ENCODE measurements at regions not wholly inside any gene's neighbourhood (a gene's known extent, or its start where the extent isn't known, plus 50 kb on each side); places are given as distances from the start of the nearest gene placed in this dataset.

- no peak for DNase-seq (ENCODE audit: low spot score)
Measured at GRCh38 chr5:116856271-116856670, 281.6 kb upstream of the SEMA6A start.

GRCh38 chr5:116853992-116854391, 279.4 kb upstream of the SEMA6A start:
- no peak for DNase-seq (ENCODE audit: low spot score)

- DNase-seq (ENCODE audit: low spot score): no peak
Measured at GRCh38 chr5:116848954-116849581, 274.4 kb upstream of the SEMA6A start.

- no peak for DNase-seq (ENCODE audit: low spot score)
Measured at GRCh38 chr5:116847960-116848359, 273.3 kb upstream of the SEMA6A start.

GRCh38 chr5:116844015-116844414, 269.4 kb upstream of the SEMA6A start:
- no peak for DNase-seq (ENCODE audit: low spot score)

GRCh38 chr5:116842514-116842961, 267.9 kb upstream of the SEMA6A start:
- no peak for DNase-seq (ENCODE audit: low spot score)

GRCh38 chr5:116841734-116842133, 267.1 kb upstream of the SEMA6A start:
- DNase-seq (ENCODE audit: low spot score): no peak

- DNase-seq (ENCODE audit: low spot score): no peak
Measured at GRCh38 chr5:116838011-116838536, 263.5 kb upstream of the SEMA6A start.

GRCh38 chr5:116834796-116835515, 260.3 kb upstream of the SEMA6A start:
- peak; percentile 80 for DNase-seq (ENCODE audit: low spot score)

- no peak for DNase-seq (ENCODE audit: low spot score)
Measured at GRCh38 chr5:116830079-116830478, 255.5 kb upstream of the SEMA6A start.

GRCh38 chr5:116827078-116827477, 252.5 kb upstream of the SEMA6A start:
- DNase-seq (ENCODE audit: low spot score): no peak

GRCh38 chr5:116825486-116825885, 250.9 kb upstream of the SEMA6A start:
- no peak for DNase-seq (ENCODE audit: low spot score)

GRCh38 chr5:116824751-116825438, 250.3 kb upstream of the SEMA6A start:
- no peak for DNase-seq (ENCODE audit: low spot score)

GRCh38 chr5:116814626-116815385, 240.2 kb upstream of the SEMA6A start:
- no peak for DNase-seq (ENCODE audit: low spot score)

GRCh38 chr5:116813906-116814305, 239.3 kb upstream of the SEMA6A start:
- DNase-seq (ENCODE audit: low spot score): no peak

GRCh38 chr5:116813356-116813755, 238.7 kb upstream of the SEMA6A start:
- no peak for DNase-seq (ENCODE audit: low spot score)

GRCh38 chr5:116810951-116811350, 236.3 kb upstream of the SEMA6A start:
- no peak for DNase-seq (ENCODE audit: low spot score)

GRCh38 chr5:116806836-116807235, 232.2 kb upstream of the SEMA6A start:
- no peak for DNase-seq (ENCODE audit: low spot score)

- DNase-seq (ENCODE audit: low spot score): peak; percentile 27
Measured at GRCh38 chr5:116799401-116799800, 224.8 kb upstream of the SEMA6A start.

- DNase-seq (ENCODE audit: low spot score): no peak
Measured at GRCh38 chr5:116795189-116795588, 220.6 kb upstream of the SEMA6A start.

- no peak for DNase-seq (ENCODE audit: low spot score)
Measured at GRCh38 chr5:116789522-116789921, 214.9 kb upstream of the SEMA6A start.

- no peak for DNase-seq (ENCODE audit: low spot score)
Measured at GRCh38 chr5:116788851-116789403, 214.3 kb upstream of the SEMA6A start.
